GM12864 (cell line): ENCODE measurements at regions not wholly inside any gene's neighbourhood (a gene's known extent, or its start where the extent isn't known, plus 50 kb on each side); places are given as distances from the start of the nearest gene placed in this dataset.
"Not testable (repeated sequence)": the region's sequence is repeated elsewhere in the genome, so short reads cannot be mapped to it uniquely, and the experiment has no call there.

Source experiments
- DNase-seq: peaks from one replicate; pipeline ENCODE4 v3.0.0-alpha.2; 2011; ENCODE audit warnings: low read depth
- H3K4me3 ChIP-seq: 2 replicates; pipeline ENCODE4 v1.5.1; 2011; ENCODE audit warnings: mild to moderate bottlenecking, low read depth, low read length, control low read depth
- CTCF ChIP-seq: IDR thresholded peaks from 2 replicates; pipeline ENCODE4 v1.5.1; 2011; ENCODE audit warnings: low read depth, mild to moderate bottlenecking, moderate library complexity, low read length, control low read depth, inconsistent platforms; ENCODE audit errors: missing control alignments

GRCh38 chr21:14058566-14058965 is 152.2 kb downstream of the LIPI start:
- DNase-seq, result no peak
- no peak overlapping the region for H3K4me3 ChIP-seq
- no peak for TF ChIP-seq CTCF

- DNase-seq, H3K4me3 ChIP-seq: not testable (repeated sequence)
Measured at GRCh38 chr21:14057841-14058481, 152.8 kb downstream of the LIPI start.

- TF ChIP-seq CTCF, result no peak
- H3K4me3 ChIP-seq, result no peak overlapping the region
- no peak for DNase-seq
Measured at GRCh38 chr21:14057313-14057712, 153.4 kb downstream of the LIPI start.

- DNase-seq, result no peak
- no peak overlapping the region for H3K4me3 ChIP-seq
- no peak for TF ChIP-seq CTCF
Measured at GRCh38 chr21:14056771-14057191, 154.0 kb downstream of the LIPI start.

GRCh38 chr21:14055746-14056515 is 154.8 kb downstream of the LIPI start:
- not testable (repeated sequence) for DNase-seq, H3K4me3 ChIP-seq

- H3K4me3 ChIP-seq, result no peak overlapping the region
- no peak for TF ChIP-seq CTCF
- DNase-seq, result no peak
Measured at GRCh38 chr21:14054682-14055081, 156.1 kb downstream of the LIPI start.

- no peak for TF ChIP-seq CTCF
- no peak for DNase-seq
- no peak overlapping the region for H3K4me3 ChIP-seq
Measured at GRCh38 chr21:14050121-14050520, 160.6 kb downstream of the LIPI start.

- no peak for DNase-seq
- no peak for TF ChIP-seq CTCF
- no peak overlapping the region for H3K4me3 ChIP-seq
Measured at GRCh38 chr21:14046401-14046800, 164.4 kb downstream of the LIPI start.
